Glomerular endothelial cell (primary cell): ENCODE measurements at regions not wholly inside any gene's neighbourhood (a gene's known extent, or its start where the extent isn't known, plus 50 kb on each side); places are given as distances from the start of the nearest gene placed in this dataset.
"Not testable (repeated sequence)": the region's sequence is repeated elsewhere in the genome, so short reads cannot be mapped to it uniquely, and the experiment has no call there.

Experiments used
- DNase-seq: peaks from one replicate; pipeline ENCODE4 v3.0.0-alpha.2; 2011; ENCODE audit warnings: low read depth, low spot score; ENCODE audit errors: extremely low read depth

DNA sequence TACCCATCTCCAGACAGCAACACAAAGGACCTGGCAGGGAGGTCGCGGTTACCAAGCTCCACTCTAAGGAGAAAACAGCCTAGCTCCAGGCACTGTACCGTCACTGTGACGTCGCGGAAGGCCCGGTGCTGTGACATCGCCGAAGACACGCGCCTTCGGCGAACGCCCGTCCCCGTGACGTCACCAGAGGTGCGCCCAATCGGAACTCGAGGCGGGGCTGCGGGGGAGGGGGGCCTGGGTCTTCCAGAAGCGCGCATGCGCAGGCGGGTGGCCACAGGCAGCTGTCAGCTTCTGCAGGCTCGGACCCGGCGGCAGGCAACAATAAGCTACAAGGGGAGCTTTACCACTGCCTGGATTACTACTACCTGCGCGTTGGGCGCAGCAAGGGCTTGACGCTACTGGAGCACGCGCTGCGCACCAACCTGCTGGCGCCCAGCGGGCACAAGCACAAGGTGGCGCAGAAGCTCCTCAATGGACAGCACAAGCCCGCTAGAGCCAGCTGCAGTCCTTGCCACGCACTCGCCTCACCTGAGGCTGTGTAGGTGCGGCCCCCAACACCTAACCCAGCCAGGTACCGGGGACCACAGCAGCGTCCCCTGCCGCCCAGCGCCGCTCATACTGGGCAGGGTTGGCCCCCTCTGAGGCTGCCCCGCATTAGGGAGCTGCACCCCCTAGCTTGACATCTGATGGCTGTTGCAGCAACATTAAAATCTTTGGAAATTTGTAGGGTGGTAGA, 208.4 kb downstream of the TPST1 start:
- peak; percentile 33 for DNase-seq

GRCh38 chr7:66415659-66416265, 210.6 kb downstream of the TPST1 start:
- no peak for DNase-seq

DNA sequence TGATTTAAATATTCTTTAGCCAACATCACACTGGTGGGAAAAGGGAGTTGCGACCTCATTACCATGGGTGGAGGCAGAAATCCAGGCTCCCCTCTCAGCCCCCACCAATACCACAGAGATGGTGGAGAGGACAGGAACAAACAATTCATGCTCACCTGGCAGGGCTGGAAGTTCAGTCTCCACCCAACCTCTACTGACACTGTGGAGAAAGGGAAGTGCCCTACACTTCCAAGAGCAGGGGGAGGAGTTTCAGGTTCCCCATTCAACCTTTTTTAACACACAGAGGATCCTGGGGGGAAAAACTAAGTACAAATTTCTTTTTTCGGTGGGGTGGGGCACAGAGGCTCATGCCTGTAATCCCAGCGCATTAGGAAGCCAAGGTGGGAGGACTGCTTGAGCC, 210.1 kb upstream of the KCTD7 start:
- DNase-seq = no peak

GRCh38 chr7:66419210-66419609, 209.5 kb upstream of the KCTD7 start:
- DNase-seq = no peak

DNA sequence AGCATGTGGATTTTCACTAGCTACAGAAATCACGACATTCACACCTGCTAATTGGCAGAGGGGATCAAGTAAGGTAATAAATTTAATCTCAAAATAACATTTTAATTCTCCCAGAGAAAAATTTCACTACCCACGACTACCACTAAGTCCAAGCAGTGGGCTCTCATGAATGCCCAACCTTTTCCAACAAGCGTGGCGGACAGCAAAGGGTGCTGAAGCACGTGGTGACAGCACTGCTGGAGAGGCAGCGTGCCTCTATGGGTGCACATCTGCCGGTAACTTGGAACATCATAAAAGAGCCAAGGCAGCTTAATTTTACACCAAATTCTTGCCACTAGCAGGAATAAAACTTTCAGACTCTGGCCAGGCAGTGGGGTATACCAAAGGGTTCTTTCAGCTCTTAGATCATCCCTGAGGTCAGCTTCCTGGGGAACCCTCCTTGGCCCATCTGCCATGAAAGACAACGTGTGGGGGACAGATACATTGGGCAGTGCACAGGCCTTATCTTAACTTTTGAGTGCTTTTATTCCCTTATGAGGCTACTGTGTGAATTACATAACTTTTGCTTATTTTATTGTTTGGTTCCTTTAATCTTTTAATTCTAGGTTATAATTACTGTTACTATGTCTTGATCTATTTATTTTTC, 206.7 kb upstream of the KCTD7 start:
- DNase-seq = no peak

DNA sequence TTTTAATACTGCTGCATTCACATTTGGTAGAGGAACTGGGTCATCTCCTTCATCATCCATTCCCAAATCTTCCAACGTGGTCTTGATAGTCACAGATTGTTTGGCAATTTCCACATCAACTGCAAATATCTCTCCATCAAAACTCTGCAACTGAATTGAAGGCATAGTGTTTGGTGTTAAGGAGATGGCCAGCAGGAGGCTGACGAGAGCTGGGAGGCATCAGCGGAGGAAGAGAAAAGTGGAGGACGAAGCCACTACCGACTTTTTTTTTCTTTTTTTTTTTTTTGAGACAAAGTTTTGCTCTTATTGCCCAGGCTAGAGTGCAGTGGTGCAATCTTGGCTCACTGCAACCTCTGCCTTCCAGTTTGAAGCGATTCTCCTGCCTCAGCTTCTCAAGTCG, 205.0 kb upstream of the KCTD7 start:
- DNase-seq = no peak

- DNase-seq = no peak
Measured at GRCh38 chr7:66426332-66426731, 202.3 kb upstream of the KCTD7 start.

- no peak for DNase-seq
Measured at GRCh38 chr7:66426996-66427395, 201.7 kb upstream of the KCTD7 start.

DNA sequence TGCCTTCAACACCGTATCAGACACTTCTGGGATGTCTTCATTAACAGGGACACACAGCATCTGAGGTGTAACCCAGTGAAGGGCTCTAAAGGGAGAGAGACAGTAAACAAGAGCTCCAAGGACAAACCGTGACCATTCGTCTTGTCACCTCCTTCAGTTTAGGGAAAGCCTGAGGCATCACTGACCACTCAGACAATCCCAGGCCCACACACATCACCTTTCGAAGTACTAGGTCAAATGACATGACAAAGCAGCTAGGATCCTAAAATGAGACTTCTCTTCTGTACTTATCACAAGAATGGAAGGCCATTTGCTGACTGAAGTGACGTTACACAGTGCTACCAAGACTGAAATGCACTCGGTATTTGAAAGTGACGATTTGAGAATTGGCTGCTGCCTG, 200.7 kb upstream of the KCTD7 start:
- DNase-seq = no peak

DNA sequence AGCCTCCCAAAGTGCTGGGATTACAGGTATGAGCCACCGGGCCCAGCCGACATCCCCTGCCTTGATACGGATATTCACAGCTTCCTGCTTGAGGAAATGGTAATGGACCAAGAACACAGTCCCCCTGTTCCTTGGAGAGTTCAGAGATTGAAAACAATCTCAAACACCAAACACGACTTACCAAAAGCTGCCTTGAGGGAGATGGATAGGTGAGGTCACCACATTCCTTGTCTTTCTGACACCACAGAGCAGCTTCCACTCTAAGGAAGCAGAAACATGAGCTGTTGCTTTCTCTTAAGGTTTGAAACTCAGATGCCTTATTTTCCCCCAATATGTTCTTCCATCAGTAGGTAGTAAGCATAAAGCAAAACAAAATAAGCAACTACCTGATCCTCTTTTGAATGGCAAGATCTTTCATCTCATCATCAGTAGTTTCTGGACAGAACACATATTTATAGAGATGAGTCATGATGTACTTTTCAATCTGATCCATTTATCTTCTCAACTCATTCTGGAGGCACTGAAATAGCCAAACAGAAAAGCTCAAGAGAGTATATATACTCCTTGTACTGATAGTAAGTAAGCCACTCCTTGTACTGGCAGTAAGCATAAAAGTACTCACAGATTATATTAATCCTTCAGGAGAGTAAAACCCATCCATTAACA, 199.1 kb upstream of the KCTD7 start:
- no peak for DNase-seq

DNA sequence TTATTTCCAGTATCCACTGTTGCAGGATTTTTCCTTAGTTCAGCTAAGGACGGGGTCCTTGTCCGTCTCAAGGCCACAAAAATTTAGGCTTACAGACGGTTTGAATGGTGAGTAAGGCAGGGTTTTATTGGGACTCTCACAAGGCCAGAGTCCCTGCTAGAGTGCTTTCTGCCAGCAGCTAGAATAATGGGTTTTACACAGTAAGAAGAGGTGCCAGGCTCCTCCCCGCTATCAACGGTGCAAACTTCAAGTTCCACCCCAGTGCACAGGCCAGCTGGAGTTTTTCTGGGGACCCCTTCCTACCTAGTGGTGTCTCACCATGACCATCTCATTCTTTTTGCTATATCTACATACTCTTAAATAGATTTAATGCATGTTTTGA, 198.5 kb upstream of the KCTD7 start:
- no peak for DNase-seq

GRCh38 chr7:66438703-66439405, 189.8 kb upstream of the KCTD7 start:
- DNase-seq = not testable (repeated sequence)

- no peak for DNase-seq
Measured at GRCh38 chr7:66442385-66442784, 186.3 kb upstream of the KCTD7 start.

DNA sequence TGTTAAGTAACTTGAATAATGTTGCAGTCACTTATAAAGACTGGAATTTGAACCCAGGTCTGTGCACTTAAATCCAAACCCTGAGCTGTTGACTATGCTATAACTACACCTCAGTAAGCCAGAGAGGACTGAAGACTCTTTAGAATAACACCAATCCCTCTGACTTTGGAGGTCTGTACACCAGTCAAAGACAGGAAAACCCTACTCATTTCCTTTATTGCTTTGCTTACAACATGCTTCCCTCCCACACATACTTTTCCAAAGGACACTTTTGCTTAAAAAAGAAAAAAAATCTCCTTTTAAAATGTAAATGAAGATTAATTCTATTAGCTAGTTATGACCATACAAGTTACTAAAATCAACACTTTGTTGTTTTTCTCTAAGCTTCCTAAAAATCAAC, 184.7 kb upstream of the KCTD7 start:
- DNase-seq = peak; percentile 29

DNA sequence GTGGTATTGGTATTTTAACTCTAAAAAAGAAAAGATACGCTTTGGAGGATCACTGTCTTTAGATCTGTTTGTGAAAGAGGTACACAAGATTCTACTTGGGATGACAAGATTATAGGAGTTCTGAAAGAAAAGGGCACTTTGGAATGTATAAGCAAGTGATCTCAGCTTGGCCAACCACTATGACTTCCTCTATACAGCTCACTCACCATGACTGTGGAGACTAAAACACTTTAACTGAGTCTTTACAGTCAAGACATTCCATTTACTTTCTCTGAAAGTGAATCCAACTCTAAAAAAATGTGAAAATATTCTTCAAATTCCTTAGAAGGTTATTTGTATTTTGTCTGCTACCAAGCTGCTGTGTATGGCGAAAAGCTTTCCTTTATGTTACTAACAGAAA, 181.7 kb upstream of the KCTD7 start:
- DNase-seq = not testable (repeated sequence)

DNA sequence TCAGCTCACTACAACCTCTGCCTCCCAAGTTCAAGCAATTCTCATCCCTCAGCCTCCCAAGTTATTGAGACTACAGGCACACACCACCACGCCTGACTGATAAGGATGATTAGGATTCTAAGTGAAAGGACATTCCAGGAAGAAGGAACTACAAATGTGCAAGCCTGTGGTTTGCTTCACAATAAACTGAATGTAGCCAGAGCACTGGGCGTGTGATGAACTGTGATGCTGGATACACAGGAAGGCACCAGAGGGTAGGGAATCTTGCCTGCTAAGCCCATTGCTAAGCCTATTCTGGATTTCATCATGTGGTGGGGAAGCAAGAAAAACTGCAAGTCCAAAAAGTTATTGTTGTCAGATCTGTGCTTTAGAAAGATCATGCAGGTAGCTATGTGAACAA, 177.9 kb upstream of the KCTD7 start:
- not testable (repeated sequence) for DNase-seq

DNA sequence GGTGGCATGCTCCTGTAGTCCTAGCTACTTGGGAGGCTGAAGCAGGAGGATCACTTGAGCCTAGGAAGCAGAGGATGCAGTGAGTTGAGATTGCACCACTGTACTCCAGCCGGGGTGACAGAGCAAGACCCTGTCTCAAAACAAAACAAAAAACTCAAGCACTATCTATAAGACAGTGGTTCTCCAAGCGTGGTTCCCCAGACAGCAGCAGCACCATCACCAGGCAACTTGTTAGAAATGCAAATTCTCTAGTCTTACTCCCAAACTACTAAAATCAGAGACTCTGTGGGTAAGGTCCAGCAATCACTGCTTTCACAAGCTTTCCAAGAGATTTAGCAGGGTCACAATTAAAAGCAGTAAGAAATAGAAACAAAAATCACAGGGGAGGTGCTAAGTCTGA, 177.0 kb upstream of the KCTD7 start:
- not testable (repeated sequence) for DNase-seq

- DNase-seq = no peak
Measured at GRCh38 chr7:66452165-66452564, 176.5 kb upstream of the KCTD7 start.

- no peak for DNase-seq
Measured at GRCh38 chr7:66453340-66453739, 175.3 kb upstream of the KCTD7 start.

DNA sequence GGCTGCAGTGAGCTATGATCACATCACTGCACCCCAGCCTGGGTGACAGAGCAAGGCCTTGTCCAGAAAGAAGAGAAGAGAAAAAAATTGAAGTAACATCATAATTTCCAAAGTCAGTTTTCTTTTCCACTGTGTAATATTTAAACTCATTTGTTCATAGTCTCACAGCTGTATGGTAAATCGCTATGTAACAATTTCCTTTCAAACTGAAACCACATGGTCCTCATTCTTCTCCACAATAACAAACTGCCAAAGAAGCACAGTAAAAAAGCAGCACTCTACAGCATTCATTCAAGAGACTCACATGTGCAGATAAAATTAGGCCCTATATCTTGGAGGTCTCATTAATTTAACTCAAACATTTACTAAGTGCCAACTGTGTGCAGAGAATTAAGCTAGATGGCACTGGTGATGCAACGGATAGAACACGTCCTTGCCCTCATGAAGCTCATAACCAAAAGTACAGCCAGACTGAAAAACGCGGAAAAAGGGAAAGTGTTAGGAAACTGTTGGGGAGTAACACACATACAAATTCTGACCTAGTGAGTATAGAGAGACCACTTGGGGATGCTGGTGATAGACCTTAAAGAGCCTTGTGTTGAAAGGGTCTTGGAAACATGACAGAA, 174.0 kb upstream of the KCTD7 start:
- no peak for DNase-seq

- DNase-seq = not testable (repeated sequence)
Measured at GRCh38 chr7:66455432-66455831, 173.2 kb upstream of the KCTD7 start.
